Retina (tissue), 1 donor: ENCODE measurements at regions not wholly inside any gene's neighbourhood (a gene's known extent, or its start where the extent isn't known, plus 50 kb on each side); places are given as distances from the start of the nearest gene placed in this dataset.
A peak's percentile ranks its signal among the peaks of the same experiment; 100 is the strongest.

ENCODE experiments used
- DNase-seq: peaks from one replicate; pipeline ENCODE4 v3.0.0-alpha.2; 2016

- no peak for DNase-seq
Measured at GRCh38 chr9:81480828-81481604, 208.3 kb downstream of the TLE1 start.

- no peak for DNase-seq
Measured at GRCh38 chr9:81479573-81479972, 209.8 kb downstream of the TLE1 start.

- DNase-seq: no peak
Measured at GRCh38 chr9:81477669-81478068, 211.7 kb downstream of the TLE1 start.

- DNase-seq: no peak
Measured at GRCh38 chr9:81476813-81477490, 212.4 kb downstream of the TLE1 start.

GRCh38 chr9:81474792-81475191 lies 214.6 kb downstream of the TLE1 start:
- no peak for DNase-seq

- DNase-seq: no peak
Measured at GRCh38 chr9:81474125-81474524, 215.2 kb downstream of the TLE1 start.

- DNase-seq: no peak
Measured at GRCh38 chr9:81473708-81474107, 215.6 kb downstream of the TLE1 start.

- DNase-seq: no peak
Measured at GRCh38 chr9:81473206-81473605, 216.1 kb downstream of the TLE1 start.

- peak; percentile 9 for DNase-seq
Measured at GRCh38 chr9:81472701-81473100, 216.6 kb downstream of the TLE1 start.

GRCh38 chr9:81470864-81471263 lies 218.5 kb downstream of the TLE1 start:
- no peak for DNase-seq

- no peak for DNase-seq
Measured at GRCh38 chr9:81468084-81468595, 221.2 kb downstream of the TLE1 start.

GRCh38 chr9:81466981-81467380 lies 222.4 kb downstream of the TLE1 start:
- DNase-seq: no peak

GRCh38 chr9:81465468-81466011 lies 223.8 kb downstream of the TLE1 start:
- DNase-seq: no peak

GRCh38 chr9:81462801-81463200 lies 226.5 kb downstream of the TLE1 start:
- DNase-seq: no peak

GRCh38 chr9:81461196-81461595 lies 228.2 kb downstream of the TLE1 start:
- DNase-seq: no peak

- no peak for DNase-seq
Measured at GRCh38 chr9:81460693-81461092, 228.7 kb downstream of the TLE1 start.

GRCh38 chr9:81459591-81459990 lies 229.8 kb downstream of the TLE1 start:
- no peak for DNase-seq

GRCh38 chr9:81456431-81457006 lies 232.8 kb downstream of the TLE1 start:
- no peak for DNase-seq

- peak; percentile 57 for DNase-seq
Measured at GRCh38 chr9:81455462-81456219, 233.7 kb downstream of the TLE1 start.

- no peak for DNase-seq
Measured at GRCh38 chr9:81445331-81445921, 243.9 kb downstream of the TLE1 start.

GRCh38 chr9:81431641-81432040 lies 257.7 kb downstream of the TLE1 start:
- DNase-seq: no peak

- no peak for DNase-seq
Measured at GRCh38 chr9:81430727-81431126, 258.6 kb downstream of the TLE1 start.
